AG20443 (cell line): ENCODE measurements at regions not wholly inside any gene's neighbourhood (a gene's known extent, or its start where the extent isn't known, plus 50 kb on each side); places are given as distances from the start of the nearest gene placed in this dataset.

Source experiments
- DNase-seq: peaks from one replicate; pipeline ENCODE4 v3.0.0; 2012; ENCODE audit warnings: low spot score, mixed read lengths

DNA sequence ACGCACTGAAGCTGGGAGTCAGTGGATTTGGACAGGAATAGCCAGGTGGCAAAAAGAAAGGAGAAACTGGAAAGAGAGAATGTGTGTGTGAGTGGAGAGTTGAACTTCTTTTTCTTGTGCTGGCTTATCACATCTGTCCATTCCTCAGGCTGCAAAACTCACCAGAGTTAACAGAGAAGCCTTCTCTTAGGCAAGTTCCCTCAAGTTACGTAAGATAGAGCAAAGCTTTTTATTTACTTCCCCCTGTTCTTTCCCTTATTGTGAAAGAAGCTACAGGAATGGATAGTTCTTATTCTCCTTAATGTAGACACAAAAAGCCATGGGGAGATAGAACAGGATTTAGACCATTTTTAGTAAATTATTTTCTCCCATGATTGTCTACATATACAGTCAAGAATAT, 188.6 kb downstream of the BMP2 start:
- DNase-seq: no peak

GRCh38 chr20:6956574-6956973, 189.1 kb downstream of the BMP2 start:
- DNase-seq: no peak

DNA sequence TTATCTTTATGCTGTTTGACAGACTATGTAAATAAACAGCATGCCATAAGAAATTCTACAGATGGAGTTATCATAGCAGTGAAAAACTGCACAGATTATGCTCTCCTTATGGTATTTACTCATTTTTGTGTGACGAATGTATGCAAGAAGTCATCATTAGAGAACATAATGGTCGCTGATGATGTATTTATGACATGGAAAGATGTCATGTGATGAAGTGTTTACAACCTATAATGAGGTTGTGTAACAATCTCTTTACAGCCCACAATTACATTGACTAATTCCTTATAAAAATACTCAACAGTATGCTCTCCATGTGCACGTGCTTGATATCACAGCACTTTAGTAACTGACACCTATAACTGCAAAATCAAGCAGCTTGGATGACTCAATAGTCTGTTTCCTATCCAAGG, 192.4 kb downstream of the BMP2 start:
- DNase-seq: no peak

DNA sequence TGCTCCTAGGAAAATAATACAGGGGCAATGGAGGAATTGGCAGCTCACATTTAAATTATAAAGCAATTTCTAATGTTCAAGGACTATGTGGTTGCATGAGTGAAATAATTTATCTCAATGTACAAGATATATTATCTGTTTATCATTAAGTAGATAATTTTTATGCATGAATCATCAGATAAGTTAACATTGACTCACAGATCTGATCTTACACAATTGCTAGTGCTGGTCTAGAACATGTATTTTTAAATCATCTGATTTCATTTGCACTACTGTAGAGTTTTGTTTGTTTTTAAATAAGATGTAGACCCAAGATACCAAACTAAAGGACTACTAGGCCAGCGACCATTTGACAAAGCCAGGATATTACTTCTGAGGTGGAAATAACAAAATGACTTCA, 199.2 kb downstream of the BMP2 start:
- DNase-seq: no peak

DNA sequence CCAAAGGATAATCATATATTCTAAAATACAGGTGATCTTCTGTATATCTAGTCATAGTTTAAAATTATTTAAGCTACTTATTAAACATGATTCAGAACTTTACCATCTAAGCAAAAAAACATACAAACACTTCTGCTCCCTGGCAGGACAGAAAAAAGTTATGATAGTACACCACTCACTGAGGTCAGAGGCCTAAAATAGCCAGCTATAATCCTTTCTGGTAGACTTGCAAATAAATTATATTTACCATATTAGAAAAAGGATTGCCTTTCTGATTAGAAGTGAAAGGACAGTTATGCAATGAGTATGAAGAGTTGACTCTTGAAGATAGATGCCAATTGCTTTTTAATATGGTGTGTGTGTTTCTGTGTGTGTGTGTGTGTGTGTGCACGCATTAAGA, 207.4 kb downstream of the BMP2 start:
- no peak for DNase-seq

GRCh38 chr20:6975311-6975710, 207.8 kb downstream of the BMP2 start:
- DNase-seq: no peak

DNA sequence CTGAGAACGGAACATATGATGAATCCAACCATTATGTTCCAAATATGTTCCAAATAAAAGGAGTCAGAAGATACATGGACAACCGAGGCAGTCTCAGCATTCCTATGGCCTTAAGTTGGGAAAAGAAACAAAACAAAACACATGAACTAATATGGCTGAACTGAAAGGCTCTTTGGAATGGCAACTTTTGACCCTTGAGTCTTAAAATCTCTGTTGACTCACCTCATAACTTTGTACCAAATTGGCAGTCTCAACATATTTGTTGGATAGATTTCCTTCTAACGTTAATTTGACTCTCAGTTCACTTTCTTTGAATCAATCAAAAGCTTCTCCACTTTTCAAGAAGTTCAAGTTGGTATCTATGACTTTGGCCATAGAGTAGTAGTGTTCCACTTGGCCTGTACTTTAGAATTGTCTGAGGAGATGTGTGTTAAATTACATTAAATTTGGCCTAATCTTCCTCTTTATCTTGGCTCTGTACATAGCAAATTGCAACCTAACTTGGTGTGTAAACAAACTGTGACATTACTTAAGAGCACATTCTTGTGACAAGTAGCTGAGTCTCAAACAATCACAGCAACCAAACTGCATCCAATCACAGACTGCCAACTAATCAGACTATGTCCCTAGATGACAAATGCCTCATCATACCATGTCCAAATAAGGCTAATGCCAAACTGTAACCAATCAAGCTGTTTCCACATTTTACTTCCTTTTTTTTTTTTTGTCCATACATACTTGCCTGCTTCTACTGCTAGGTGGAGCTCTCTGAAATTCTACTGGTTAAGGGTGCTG, 208.8 kb downstream of the BMP2 start:
- no peak for DNase-seq

DNA sequence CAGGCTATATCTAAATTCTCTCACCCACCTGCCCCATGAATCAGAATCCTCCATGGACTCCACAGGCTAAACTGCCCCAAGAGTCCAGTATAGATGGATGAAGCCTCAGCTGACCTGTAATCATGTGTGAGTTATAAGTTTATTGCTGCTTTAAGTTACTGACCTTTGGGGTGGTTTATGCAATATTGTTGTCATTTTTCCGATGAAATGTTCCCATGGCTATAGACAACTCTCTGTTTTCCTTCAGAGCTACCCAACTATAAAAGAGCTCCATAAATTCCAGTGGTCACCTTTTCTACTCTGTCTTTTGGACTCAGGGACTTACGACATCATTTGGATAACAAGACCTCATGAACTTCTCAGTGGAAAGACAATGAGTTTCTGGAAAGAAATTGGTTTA, 212.1 kb downstream of the BMP2 start:
- no peak for DNase-seq

DNA sequence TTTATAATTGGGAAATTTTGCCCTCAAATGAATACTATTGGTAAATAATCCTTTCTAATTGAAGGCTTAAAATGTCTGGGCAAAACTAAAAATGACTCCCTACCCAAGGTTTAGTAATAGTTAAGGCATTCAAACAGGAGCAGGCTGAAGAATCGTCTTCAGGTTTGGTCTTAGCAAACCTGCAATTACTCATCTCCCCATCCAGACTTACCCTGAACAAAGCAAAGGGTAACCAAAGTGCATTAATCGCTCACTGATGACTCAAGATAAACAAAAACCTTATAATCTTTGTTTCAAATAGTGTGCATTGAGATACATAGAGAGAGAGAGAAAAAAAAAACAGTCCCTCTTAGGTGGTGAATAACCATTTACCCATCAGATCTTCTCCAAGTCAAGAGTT, 225.5 kb downstream of the BMP2 start:
- no peak for DNase-seq

DNA sequence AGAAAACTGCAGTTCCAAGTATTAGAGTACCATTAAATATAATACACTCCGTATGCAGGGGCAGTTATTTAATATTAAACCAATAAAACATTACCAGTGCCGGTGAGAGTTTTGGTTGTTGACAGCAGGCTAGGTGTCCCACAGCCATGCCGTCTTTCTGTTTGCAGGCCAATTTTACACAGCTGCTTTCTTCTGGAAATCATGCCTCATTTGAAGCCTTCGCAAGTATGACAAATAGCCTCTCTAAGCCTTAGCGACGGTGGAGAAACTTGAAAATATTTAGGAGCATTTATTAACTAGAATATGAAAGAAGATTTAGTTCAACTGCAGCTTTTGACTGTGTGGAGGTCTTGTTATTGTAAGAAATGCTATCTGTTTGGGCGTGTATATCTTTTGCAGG, 226.0 kb downstream of the BMP2 start:
- no peak for DNase-seq

DNA sequence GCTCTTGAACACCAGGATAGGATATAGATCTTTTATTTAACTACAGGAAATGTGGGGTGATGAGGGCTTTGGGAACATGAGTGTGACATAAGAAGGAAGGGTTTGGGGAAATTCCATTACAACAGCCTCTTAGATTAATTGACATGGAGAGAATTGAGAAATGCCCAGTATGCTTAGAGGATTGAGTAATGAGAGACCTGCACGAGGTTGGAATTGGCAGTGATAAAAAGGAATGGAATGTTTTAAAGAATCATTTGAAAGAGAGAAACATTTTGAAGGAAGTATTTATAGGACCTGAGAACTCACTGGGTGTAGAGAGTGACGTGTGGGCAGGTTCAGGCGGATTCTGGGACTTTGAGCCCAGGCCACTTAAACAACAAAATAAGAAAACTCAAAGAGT, 227.0 kb downstream of the BMP2 start:
- DNase-seq: no peak

DNA sequence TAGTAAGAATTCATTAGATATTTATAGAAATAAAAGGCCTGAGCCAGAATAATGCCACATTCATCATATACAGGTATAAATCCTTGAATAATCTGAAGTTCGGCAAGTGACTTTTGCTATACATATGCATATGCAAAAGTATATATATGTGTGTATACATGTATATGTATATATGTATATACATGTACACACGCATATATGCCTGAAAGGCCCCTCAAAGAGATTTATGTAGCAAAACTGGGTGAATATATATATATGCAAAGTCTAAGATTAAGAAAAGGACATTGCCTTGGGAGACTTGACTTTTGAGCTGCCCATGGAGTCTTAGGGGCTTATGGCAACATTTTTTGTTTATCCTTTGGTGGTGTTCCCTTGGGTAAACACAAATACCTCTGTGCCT, 231.4 kb downstream of the BMP2 start:
- DNase-seq: no peak

DNA sequence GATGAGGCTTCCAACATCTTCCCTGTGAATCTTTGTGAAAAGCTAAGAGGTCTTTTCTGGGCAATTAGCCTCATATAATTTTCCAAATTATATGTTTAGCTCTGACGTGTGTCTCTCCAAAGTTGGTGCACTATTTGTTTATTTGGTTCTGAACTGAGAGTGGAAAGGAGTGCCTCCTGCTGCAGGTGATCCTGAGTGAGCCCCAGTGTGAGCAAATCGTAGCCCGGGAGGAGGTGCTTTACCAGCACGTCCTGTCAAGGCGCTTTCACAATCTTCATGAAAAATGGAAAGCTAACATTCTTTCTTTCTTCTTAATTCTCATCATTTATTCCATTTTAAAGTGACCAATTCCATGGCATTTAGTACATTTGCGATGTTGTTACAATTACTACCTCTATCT, 231.9 kb downstream of the BMP2 start:
- no peak for DNase-seq

GRCh38 chr20:7003598-7003997, 236.1 kb downstream of the BMP2 start:
- DNase-seq: no peak

DNA sequence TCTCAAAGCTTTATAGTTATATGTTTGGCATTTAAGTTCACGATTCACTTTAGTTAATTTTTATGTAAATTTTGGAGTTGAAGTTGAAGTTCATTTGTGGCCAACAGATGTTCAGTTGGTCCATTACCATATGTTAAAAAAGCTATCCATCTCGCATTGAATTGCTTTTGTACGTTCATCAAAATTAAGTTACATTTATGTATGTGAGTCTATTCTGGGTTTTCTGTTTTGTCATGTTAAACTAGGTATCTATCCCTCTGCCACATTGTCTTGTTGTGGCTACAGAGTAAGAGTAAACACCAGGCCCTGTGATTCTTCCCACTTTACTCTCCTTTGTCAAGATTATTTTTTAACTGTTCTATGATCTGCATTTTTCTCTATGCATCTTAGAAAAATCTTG, 237.3 kb downstream of the BMP2 start:
- no peak for DNase-seq

- DNase-seq: no peak
These were observed 243.0 kb downstream of the BMP2 start for GRCh38 chr20:7010527-7010926.

DNA sequence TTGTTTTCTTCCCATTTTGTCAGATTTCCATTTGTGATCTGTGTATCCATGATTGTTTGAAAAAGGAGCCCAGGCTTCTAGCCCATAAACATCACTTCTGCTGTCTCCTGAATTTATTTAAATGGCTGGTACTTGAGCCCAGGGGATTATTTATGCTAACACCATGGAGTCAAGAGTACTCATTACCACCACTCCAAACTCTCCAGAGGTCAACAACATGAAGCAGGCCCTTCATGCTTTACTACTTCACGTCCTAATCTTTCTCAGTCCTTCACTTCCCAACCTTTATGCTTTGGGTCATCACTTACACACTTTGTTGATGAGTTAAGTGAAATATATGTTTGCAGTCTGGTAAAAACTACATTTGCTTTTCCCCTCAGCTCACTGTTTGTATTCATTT, 247.8 kb downstream of the BMP2 start:
- no peak for DNase-seq

DNA sequence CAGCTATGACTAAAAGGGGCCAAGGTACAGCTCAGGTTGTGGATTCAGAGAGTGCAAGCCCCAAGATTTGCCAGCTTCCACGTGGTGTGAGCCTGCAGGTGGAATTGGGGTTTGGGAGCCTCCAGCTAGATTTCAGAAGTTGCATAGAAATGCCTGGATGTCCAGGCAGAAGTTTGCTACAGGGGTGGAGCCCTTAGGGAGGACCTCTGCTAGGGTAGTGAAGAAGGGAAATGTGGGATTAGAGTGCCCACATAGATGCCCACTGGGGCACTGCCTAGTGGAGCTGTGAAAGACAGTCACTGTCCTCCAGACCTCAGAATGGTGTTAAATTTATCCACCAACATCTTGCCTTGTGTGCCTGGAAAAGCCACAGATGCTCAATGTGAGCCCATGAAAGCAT, 255.1 kb downstream of the BMP2 start:
- no peak for DNase-seq

DNA sequence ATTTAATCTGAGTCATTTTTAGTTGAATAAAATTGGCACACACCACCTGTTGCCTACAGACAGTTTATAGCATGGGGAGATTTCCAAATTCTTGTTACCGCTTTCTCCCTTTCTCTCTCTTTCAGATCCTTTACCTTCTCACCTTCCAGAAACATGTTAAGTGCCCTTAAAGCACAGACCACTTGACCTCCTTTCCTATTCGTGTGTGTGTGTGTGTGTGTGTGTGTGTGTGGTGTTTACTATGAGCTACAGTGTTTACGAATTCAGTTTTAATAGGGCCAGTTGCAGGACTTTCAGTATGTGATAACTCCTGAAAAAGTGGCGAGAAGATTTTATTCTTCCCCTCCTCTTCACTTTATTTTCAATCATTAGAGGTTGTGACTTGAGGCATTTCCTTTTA, 258.1 kb downstream of the BMP2 start:
- no peak for DNase-seq

DNA sequence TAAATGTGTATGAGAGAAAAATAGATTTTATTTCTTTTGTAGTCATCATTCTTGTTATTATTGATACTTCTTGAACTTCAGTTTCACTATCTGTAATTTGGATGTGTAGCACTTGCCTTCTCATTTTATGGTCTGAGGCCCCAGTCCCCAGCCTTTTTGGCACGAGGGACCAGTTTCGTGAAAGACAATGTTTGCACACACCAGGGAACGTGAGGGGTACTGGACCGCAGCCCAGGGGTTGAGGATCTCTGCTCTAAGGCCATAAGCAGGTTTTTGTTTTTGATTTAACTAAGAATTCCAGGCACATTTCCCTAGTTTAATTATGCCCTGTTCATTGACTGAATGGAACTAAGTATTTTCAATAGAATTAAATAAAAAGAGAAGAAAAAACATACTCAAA, 261.5 kb downstream of the BMP2 start:
- DNase-seq: no peak

DNA sequence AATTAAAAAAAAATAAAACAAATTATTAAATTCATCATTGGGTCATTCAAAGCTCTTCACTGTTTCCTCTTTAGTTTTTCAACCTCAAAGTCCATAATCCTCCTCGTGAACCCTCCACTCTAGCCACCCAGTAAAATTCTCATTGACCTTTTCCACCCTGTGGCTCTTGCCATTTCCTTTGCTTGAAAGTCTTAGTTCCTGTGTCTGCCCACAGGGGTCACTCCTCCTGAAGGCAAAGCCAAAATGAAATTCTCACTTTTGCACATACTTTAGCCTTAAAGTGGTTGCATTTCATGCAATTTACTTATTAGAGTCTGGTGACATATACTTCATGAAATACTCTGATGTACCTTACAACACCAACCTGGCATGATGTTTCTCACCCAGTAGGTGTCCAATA, 263.7 kb downstream of the BMP2 start:
- DNase-seq: no peak

- peak; percentile 11 for DNase-seq
These were observed 270.5 kb downstream of the BMP2 start for GRCh38 chr20:7038029-7038428.

DNA sequence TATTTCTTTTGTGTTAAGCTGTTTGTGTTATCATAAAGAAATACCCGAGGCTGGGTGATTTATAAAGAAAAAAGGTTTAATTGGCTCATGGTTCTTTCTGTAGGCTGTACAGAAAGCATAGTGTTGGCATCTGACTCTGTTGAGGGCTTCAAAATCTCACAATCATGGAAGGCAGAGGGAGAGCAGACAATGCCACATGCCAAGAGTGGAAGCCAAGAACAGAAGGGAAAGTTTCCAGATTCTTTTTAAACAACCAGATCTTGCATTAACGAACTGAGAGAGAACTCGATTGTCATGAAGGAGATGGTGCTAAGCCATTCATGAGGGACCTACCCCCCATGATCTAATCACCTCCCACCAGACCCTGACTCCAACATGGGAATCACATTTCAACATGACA, 290.1 kb downstream of the BMP2 start:
- no peak for DNase-seq

GRCh38 chr20:7078804-7079203, 311.3 kb downstream of the BMP2 start:
- no peak for DNase-seq

GRCh38 chr20:7080472-7080871, 313.0 kb downstream of the BMP2 start:
- no peak for DNase-seq
